ENCODE measurements at regions not wholly inside any gene's neighbourhood (a gene's known extent, or its start where the extent isn't known, plus 50 kb on each side); places are given as distances from the start of the nearest gene placed in this dataset.

- no peaks in the 10 kb centered on the region for H3K36me3 ChIP-seq (ENCODE audit: control insufficient read depth, insufficient read depth, low read length)
- no peaks in the 10 kb centered on the region for H3K27me3 ChIP-seq (ENCODE audit: control insufficient read depth, insufficient read depth, low read length)
- no peak for DNase-seq (ENCODE audit: low read depth in 4 of 6, low spot score in 6 of 6)
- H3K27ac ChIP-seq (ENCODE audit: low read depth, low read length) = no peak overlapping the region
- H3K9me3 ChIP-seq (ENCODE audit: control insufficient read depth, insufficient read depth, low read length) = peaks cover 4% of the 10 kb centered on the region
- WGBS (ENCODE audit: insufficient coverage) = no CpG with 5 or more reads among the region's 1 CpG
- H3K4me3 ChIP-seq (ENCODE audit: low read depth, low read length) = no peak overlapping the region
- H3K4me1 ChIP-seq (ENCODE audit: control insufficient read depth, insufficient read depth, low read length) = no peaks in the 10 kb centered on the region
Measured at GRCh38 chr6:141413196-141413595, 719.5 kb upstream of the GJE1 start.

- no peaks in the 10 kb centered on the region for H3K36me3 ChIP-seq (ENCODE audit: control insufficient read depth, insufficient read depth, low read length)
- H3K27ac ChIP-seq (ENCODE audit: low read depth, low read length) = no peak overlapping the region
- no peaks in the 10 kb centered on the region for H3K27me3 ChIP-seq (ENCODE audit: control insufficient read depth, insufficient read depth, low read length)
- H3K4me3 ChIP-seq (ENCODE audit: low read depth, low read length) = no peak overlapping the region
- DNase-seq (ENCODE audit: low read depth in 4 of 6, low spot score in 6 of 6) = no peak
- no CpG with 5 or more reads among the region's 1 CpG for WGBS (ENCODE audit: insufficient coverage)
- H3K9me3 ChIP-seq (ENCODE audit: control insufficient read depth, insufficient read depth, low read length) = peaks cover 9% of the 10 kb centered on the region
- no peaks in the 10 kb centered on the region for H3K4me1 ChIP-seq (ENCODE audit: control insufficient read depth, insufficient read depth, low read length)
Measured at GRCh38 chr6:141406761-141407160, 726.0 kb upstream of the GJE1 start.

- DNase-seq (ENCODE audit: low read depth in 4 of 6, low spot score in 6 of 6) = no peak
- Histone ChIP-seq H3K27ac (ENCODE audit: low read depth, low read length) (no peak overlapping the region), H3K4me3 (ENCODE audit: low read depth, low read length) (no peak overlapping the region), H3K9me3 (ENCODE audit: control insufficient read depth, insufficient read depth, low read length) (peaks cover 9% of the 10 kb centered on the region), H3K27me3 (ENCODE audit: control insufficient read depth, insufficient read depth, low read length) (no peaks in the 10 kb centered on the region), H3K4me1 (ENCODE audit: control insufficient read depth, insufficient read depth, low read length) (no peaks in the 10 kb centered on the region), H3K36me3 (ENCODE audit: control insufficient read depth, insufficient read depth, low read length) (no peaks in the 10 kb centered on the region)
- WGBS (ENCODE audit: insufficient coverage) = 68% methylated on average over 2 of the region's 2 CpGs
Measured at GRCh38 chr6:141403827-141404226, 728.9 kb upstream of the GJE1 start.

DNA sequence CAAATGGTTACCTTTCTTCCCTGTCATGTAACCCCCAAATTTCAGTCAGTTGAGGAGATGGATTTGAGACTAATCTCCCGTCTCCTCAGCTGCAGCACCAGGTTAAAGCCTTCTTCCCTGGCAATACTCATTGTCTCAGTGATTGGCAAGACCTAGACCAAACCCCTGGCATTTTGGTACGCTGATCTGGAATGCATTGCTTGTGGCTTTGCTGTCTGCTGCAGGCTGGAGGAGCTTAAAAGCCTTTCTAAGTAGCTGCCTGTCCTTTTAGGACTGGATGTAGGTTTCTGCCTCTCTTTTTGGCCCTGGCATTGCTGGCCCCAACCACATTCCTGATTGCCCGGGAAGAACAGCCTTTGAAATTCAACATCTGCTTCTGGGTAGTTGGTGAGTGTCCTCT is 729.6 kb upstream of the GJE1 start:
- DNase-seq (ENCODE audit: low read depth in 4 of 6, low spot score in 6 of 6) = no peak
- H3K36me3 ChIP-seq (ENCODE audit: control insufficient read depth, insufficient read depth, low read length) = no peaks in the 10 kb centered on the region
- H3K4me3 ChIP-seq (ENCODE audit: low read depth, low read length) = no peak overlapping the region
- 64% methylated on average over 2 of the region's 3 CpGs for WGBS (ENCODE audit: insufficient coverage)
- H3K9me3 ChIP-seq (ENCODE audit: control insufficient read depth, insufficient read depth, low read length) = peaks cover 4% of the 10 kb centered on the region
- H3K27me3 ChIP-seq (ENCODE audit: control insufficient read depth, insufficient read depth, low read length) = no peaks in the 10 kb centered on the region
- no peak overlapping the region for H3K27ac ChIP-seq (ENCODE audit: low read depth, low read length)
- no peaks in the 10 kb centered on the region for H3K4me1 ChIP-seq (ENCODE audit: control insufficient read depth, insufficient read depth, low read length)

DNA sequence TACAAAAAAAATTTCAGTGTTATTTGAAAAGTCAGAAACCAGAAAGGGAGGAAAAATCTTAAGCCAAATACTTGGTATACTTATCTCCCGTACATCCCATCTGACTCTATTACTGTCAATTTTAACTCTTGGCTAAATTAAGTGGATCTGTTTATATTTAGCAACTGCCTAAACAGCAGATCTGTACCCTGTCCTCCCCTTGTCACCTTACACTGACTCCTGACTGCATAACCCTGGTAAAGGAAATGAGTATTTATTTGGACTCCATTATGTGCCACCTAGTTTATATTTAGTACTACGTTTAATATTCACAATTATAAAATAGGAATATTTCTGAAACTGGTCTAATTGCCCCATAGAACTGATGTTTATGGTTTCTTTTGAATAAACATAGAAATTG is 730.2 kb upstream of the GJE1 start:
- Histone ChIP-seq H3K4me3 (ENCODE audit: low read depth, low read length) (no peak overlapping the region), H3K27me3 (ENCODE audit: control insufficient read depth, insufficient read depth, low read length) (no peaks in the 10 kb centered on the region), H3K27ac (ENCODE audit: low read depth, low read length) (no peak overlapping the region), H3K9me3 (ENCODE audit: control insufficient read depth, insufficient read depth, low read length) (no peaks in the 10 kb centered on the region), H3K4me1 (ENCODE audit: control insufficient read depth, insufficient read depth, low read length) (no peaks in the 10 kb centered on the region), H3K36me3 (ENCODE audit: control insufficient read depth, insufficient read depth, low read length) (no peaks in the 10 kb centered on the region)
- WGBS (ENCODE audit: insufficient coverage) = no CpG with 5 or more reads among the region's 2 CpGs
- no peak for DNase-seq (ENCODE audit: low read depth in 4 of 6, low spot score in 6 of 6)

GRCh38 chr6:141401851-141402250 is 730.9 kb upstream of the GJE1 start:
- Histone ChIP-seq H3K27ac (ENCODE audit: low read depth, low read length) (no peak overlapping the region), H3K9me3 (ENCODE audit: control insufficient read depth, insufficient read depth, low read length) (no peaks in the 10 kb centered on the region), H3K4me1 (ENCODE audit: control insufficient read depth, insufficient read depth, low read length) (no peaks in the 10 kb centered on the region), H3K36me3 (ENCODE audit: control insufficient read depth, insufficient read depth, low read length) (no peaks in the 10 kb centered on the region), H3K27me3 (ENCODE audit: control insufficient read depth, insufficient read depth, low read length) (no peaks in the 10 kb centered on the region), H3K4me3 (ENCODE audit: low read depth, low read length) (no peak overlapping the region)
- WGBS (ENCODE audit: insufficient coverage) = no CpG with 5 or more reads among the region's 3 CpGs
- peak; percentile 31 to 86 (median 47) for DNase-seq (ENCODE audit: low read depth in 4 of 6, low spot score in 6 of 6)

GRCh38 chr6:141401168-141401567 is 731.6 kb upstream of the GJE1 start:
- no peaks in the 10 kb centered on the region for H3K9me3 ChIP-seq (ENCODE audit: control insufficient read depth, insufficient read depth, low read length)
- no peaks in the 10 kb centered on the region for H3K36me3 ChIP-seq (ENCODE audit: control insufficient read depth, insufficient read depth, low read length)
- WGBS (ENCODE audit: insufficient coverage) = 57% methylated on average over 3 of the region's 4 CpGs
- no peak overlapping the region for H3K27ac ChIP-seq (ENCODE audit: low read depth, low read length)
- peak in 1 of 6 donors; percentile 27 for DNase-seq (ENCODE audit: low read depth in 4 of 6, low spot score in 6 of 6)
- H3K4me3 ChIP-seq (ENCODE audit: low read depth, low read length) = no peak overlapping the region
- H3K27me3 ChIP-seq (ENCODE audit: control insufficient read depth, insufficient read depth, low read length) = no peaks in the 10 kb centered on the region
- no peaks in the 10 kb centered on the region for H3K4me1 ChIP-seq (ENCODE audit: control insufficient read depth, insufficient read depth, low read length)

DNA sequence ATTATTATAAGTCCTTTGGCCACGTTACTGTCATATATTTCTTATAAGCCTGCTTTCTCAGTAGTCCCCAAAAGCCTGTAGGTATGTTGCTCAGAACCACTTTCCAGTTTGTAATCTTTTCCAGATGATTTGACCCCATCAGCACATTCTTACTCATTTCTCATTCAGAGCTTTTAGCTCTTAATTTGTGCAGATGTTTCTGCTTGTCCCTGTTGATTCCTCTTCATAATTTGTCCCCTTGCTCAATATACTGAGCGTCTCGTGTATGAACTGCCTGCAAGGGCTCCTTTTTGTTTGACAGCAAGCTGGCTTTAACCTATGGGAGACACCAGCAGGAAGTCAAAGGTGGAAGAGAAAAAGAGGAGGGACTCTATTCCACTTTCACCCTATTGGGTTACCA is 733.8 kb upstream of the GJE1 start:
- 100% methylated on average over 1 of the region's 3 CpGs for WGBS (ENCODE audit: insufficient coverage)
- H3K27me3 ChIP-seq (ENCODE audit: control insufficient read depth, insufficient read depth, low read length) = no peaks in the 10 kb centered on the region
- no peaks in the 10 kb centered on the region for H3K9me3 ChIP-seq (ENCODE audit: control insufficient read depth, insufficient read depth, low read length)
- no peak for DNase-seq (ENCODE audit: low read depth in 4 of 6, low spot score in 6 of 6)
- no peaks in the 10 kb centered on the region for H3K4me1 ChIP-seq (ENCODE audit: control insufficient read depth, insufficient read depth, low read length)
- no peak overlapping the region for H3K27ac ChIP-seq (ENCODE audit: low read depth, low read length)
- no peak overlapping the region for H3K4me3 ChIP-seq (ENCODE audit: low read depth, low read length)
- no peaks in the 10 kb centered on the region for H3K36me3 ChIP-seq (ENCODE audit: control insufficient read depth, insufficient read depth, low read length)

GRCh38 chr6:141395443-141396008 is 737.2 kb upstream of the GJE1 start:
- Histone ChIP-seq H3K4me3 (ENCODE audit: low read depth, low read length) (no peak overlapping the region), H3K36me3 (ENCODE audit: control insufficient read depth, insufficient read depth, low read length) (no peaks in the 10 kb centered on the region), H3K27me3 (ENCODE audit: control insufficient read depth, insufficient read depth, low read length) (no peaks in the 10 kb centered on the region), H3K27ac (ENCODE audit: low read depth, low read length) (no peak overlapping the region), H3K4me1 (ENCODE audit: control insufficient read depth, insufficient read depth, low read length) (no peaks in the 10 kb centered on the region), H3K9me3 (ENCODE audit: control insufficient read depth, insufficient read depth, low read length) (no peaks in the 10 kb centered on the region)
- WGBS (ENCODE audit: insufficient coverage) = 97% methylated on average over 7 of the region's 9 CpGs
- no peak for DNase-seq (ENCODE audit: low read depth in 4 of 6, low spot score in 6 of 6)

- Histone ChIP-seq H3K4me1 (ENCODE audit: control insufficient read depth, insufficient read depth, low read length) (no peaks in the 10 kb centered on the region), H3K4me3 (ENCODE audit: low read depth, low read length) (no peak overlapping the region), H3K27ac (ENCODE audit: low read depth, low read length) (no peak overlapping the region), H3K27me3 (ENCODE audit: control insufficient read depth, insufficient read depth, low read length) (no peaks in the 10 kb centered on the region), H3K9me3 (ENCODE audit: control insufficient read depth, insufficient read depth, low read length) (no peaks in the 10 kb centered on the region), H3K36me3 (ENCODE audit: control insufficient read depth, insufficient read depth, low read length) (no peaks in the 10 kb centered on the region)
- 96% methylated on average over 13 of the region's 13 CpGs for WGBS (ENCODE audit: insufficient coverage)
- no peak for DNase-seq (ENCODE audit: low read depth in 4 of 6, low spot score in 6 of 6)
Measured at GRCh38 chr6:141394565-141395051, 738.1 kb upstream of the GJE1 start.
